A673 (cell line): ENCODE measurements at regions not wholly inside any gene's neighbourhood (a gene's known extent, or its start where the extent isn't known, plus 50 kb on each side); places are given as distances from the start of the nearest gene placed in this dataset.

ENCODE experiments used
- BruUV-seq: library from RNA; stranded (reverse); fragments of 400-500 nt; replicated peaks from 2 replicates; lab custom pipeline; 2021; lab: Mats Ljungman, UMichigan
- CTCF ChIA-PET: fragments of 300-600 bp; sonication (Branson Sonifier 250); formaldehyde crosslinking; loops from one replicate; lab custom pipeline; 2022; ENCODE audit warnings: antibody characterized with exemption; lab: Charles Lee
- POLR2A ChIA-PET: fragments of 300-600 bp; sonication (Branson Sonifier 250); formaldehyde crosslinking; loops from one replicate; lab custom pipeline; 2022; ENCODE audit warnings: antibody characterized with exemption; ENCODE audit not compliant: low non-redundant PET; lab: Charles Lee
- DNase-seq: peaks from one replicate; pipeline ENCODE4 v3.0.0-alpha.2; 2015; ENCODE audit warnings: low spot score
- H3K27ac ChIP-seq: fragments of 200-600 bp; sonication (generic); 2 replicates; pipeline ENCODE4 v1.5.1; 2016; ENCODE audit warnings: mixed run types, low read depth, mild to moderate bottlenecking, mixed read lengths, antibody characterized with exemption, low read length; ENCODE audit not compliant: poor library complexity, severe bottlenecking
- H3K27me3 ChIP-seq: fragments of 200-600 bp; sonication (generic); replicated peaks from 2 replicates; pipeline ENCODE4 v1.6.1; 2017; ENCODE audit warnings: mixed run types, low read depth, mild to moderate bottlenecking, mixed read lengths, antibody characterized with exemption, low read length; ENCODE audit not compliant: insufficient read depth, poor library complexity
- H3K36me3 ChIP-seq: fragments of 200-600 bp; sonication (generic); 2 replicates; pipeline ENCODE4 v1.6.1; 2016; ENCODE audit warnings: mixed run types, mild to moderate bottlenecking, mixed read lengths, antibody characterized with exemption, low read length; ENCODE audit not compliant: insufficient read depth, poor library complexity, severe bottlenecking
- H3K4me1 ChIP-seq: fragments of 200-600 bp; sonication (generic); 2 replicates; pipeline ENCODE4 v1.6.1; 2017; ENCODE audit warnings: mixed run types, mild to moderate bottlenecking, mixed read lengths, antibody characterized with exemption, low read length; ENCODE audit not compliant: insufficient read depth, poor library complexity, severe bottlenecking
- H3K4me3 ChIP-seq: fragments of 200-600 bp; sonication (generic); 2 replicates; pipeline ENCODE4 v1.5.1; 2016; ENCODE audit warnings: low read depth, mixed run types, mild to moderate bottlenecking, mixed read lengths, low read length; ENCODE audit not compliant: poor library complexity, severe bottlenecking
- H3K9me3 ChIP-seq: fragments of 200-600 bp; sonication (generic); 2 replicates; pipeline ENCODE4 v1.6.1; 2016; ENCODE audit warnings: mixed run types, low read depth, mild to moderate bottlenecking, mixed read lengths, antibody characterized with exemption, low read length; ENCODE audit not compliant: poor library complexity, severe bottlenecking
- CTCF ChIP-seq: fragments of 300-800, 200-600 bp; sonication (generic); conservative IDR thresholded peaks from 2 replicates; pipeline ENCODE4 v1.5.1; 2017; ENCODE audit warnings: low read depth, mild to moderate bottlenecking, antibody characterized with exemption, low read length, moderate library complexity, mixed read lengths
- EZH2 ChIP-seq: fragments of 200-600 bp; sonication (generic); IDR thresholded peaks from 2 replicates; pipeline ENCODE4 v1.6.1; 2017; ENCODE audit warnings: borderline replicate concordance, low read depth, mild to moderate bottlenecking, mixed read lengths, antibody characterized with exemption, low read length; ENCODE audit not compliant: poor library complexity, severe bottlenecking
- intact Hi-C: fragments of 100-400 bp; cut with micrococcal nuclease; formaldehyde crosslinking; loops from one replicate; pipeline ENCODE4 v1.10.0; 2022; ENCODE audit not compliant: unreplicated experiment

GRCh38 chr15:31495281-31495680 lies 168.6 kb downstream of the KLF13 start:
- Histone ChIP-seq H3K4me3 (no peak overlapping the region), H3K4me1 (no peaks in the 10 kb centered on the region), H3K27ac (no peak overlapping the region), H3K36me3 (no peaks in the 10 kb centered on the region), H3K27me3 (no peaks in the 10 kb centered on the region), H3K9me3 (peaks cover 9% of the 10 kb centered on the region)
- no peak for DNase-seq
- intact Hi-C loops: loop anchor here (10.0 kb wide), 1 partner anchor 60 kb away; no protein-coding TSS in a partner anchor
- BruUV-seq: no TSS peak
- no peak for TF ChIP-seq EZH2
- TF ChIP-seq CTCF: no peak
- ChIA-PET POLR2A (no interaction called here), CTCF (no interaction called here)

- POLR2A ChIA-PET: no interaction called here
- no peak overlapping the region for H3K4me3 ChIP-seq
- no peaks in the 10 kb centered on the region for H3K27me3 ChIP-seq
- DNase-seq: no peak
- no peaks in the 10 kb centered on the region for H3K4me1 ChIP-seq
- intact Hi-C loops: loop anchor here (10.0 kb wide), 1 partner anchor 63 kb away; no protein-coding TSS in a partner anchor
- no peak for TF ChIP-seq CTCF
- TF ChIP-seq EZH2: no peak
- CTCF ChIA-PET: interaction anchor here (1.1 kb wide), 1 partner anchor 9 kb away, joined by 5 read pairs; no protein-coding TSS in a partner anchor
- H3K27ac ChIP-seq: no peak overlapping the region
- no TSS peak for BruUV-seq
- H3K9me3 ChIP-seq: no peaks in the 10 kb centered on the region
- no peaks in the 10 kb centered on the region for H3K36me3 ChIP-seq
Measured at GRCh38 chr15:31497838-31498237, 171.2 kb downstream of the KLF13 start.

- TF ChIP-seq CTCF: no peak
- no peak for TF ChIP-seq EZH2
- no peak for DNase-seq
- Histone ChIP-seq H3K4me3 (no peak overlapping the region), H3K36me3 (no peaks in the 10 kb centered on the region), H3K4me1 (no peaks in the 10 kb centered on the region), H3K9me3 (no peaks in the 10 kb centered on the region), H3K27ac (no peak overlapping the region), H3K27me3 (no peaks in the 10 kb centered on the region)
- ChIA-PET POLR2A (no interaction called here), CTCF (interaction anchor here (1.1 kb wide), 1 partner anchor 9 kb away, joined by 5 read pairs; no protein-coding TSS in a partner anchor)
- BruUV-seq: no TSS peak
- intact Hi-C loops: loop anchor here (10.0 kb wide), 1 partner anchor 64 kb away; no protein-coding TSS in a partner anchor
Measured at GRCh38 chr15:31498329-31498728, 171.7 kb downstream of the KLF13 start.
